ENCODE measurements at regions not wholly inside any gene's neighbourhood (a gene's known extent, or its start where the extent isn't known, plus 50 kb on each side); places are given as distances from the start of the nearest gene placed in this dataset.

- Histone ChIP-seq H2AFZ (no peak overlapping the region), H3K4me3 (ENCODE audit: low read depth, low read length) (no peak overlapping the region), H3K36me3 (ENCODE audit: control insufficient read depth, insufficient read depth, low read length) (no peaks in the 10 kb centered on the region), H3K27ac (no peak overlapping the region), H3K9ac (no peak overlapping the region), H3K27me3 (ENCODE audit: control insufficient read depth, insufficient read depth, low read length) (no peaks in the 10 kb centered on the region), H3K4me1 (peaks cover 13% of the 10 kb centered on the region), H3K4me2 (ENCODE audit: low read length) (peak overlapping the region; percentile 0), H3K9me3 (ENCODE audit: control insufficient read depth, low read length) (no peaks in the 10 kb centered on the region), H3K79me2 (no peaks in the 10 kb centered on the region)
- no peak for TF ChIP-seq CTCF (IDR thresholded peaks at IDR 0.05)
Measured at GRCh38 chr12:3947781-3948180, 74.6 kb upstream of the PARP11 start.

DNA sequence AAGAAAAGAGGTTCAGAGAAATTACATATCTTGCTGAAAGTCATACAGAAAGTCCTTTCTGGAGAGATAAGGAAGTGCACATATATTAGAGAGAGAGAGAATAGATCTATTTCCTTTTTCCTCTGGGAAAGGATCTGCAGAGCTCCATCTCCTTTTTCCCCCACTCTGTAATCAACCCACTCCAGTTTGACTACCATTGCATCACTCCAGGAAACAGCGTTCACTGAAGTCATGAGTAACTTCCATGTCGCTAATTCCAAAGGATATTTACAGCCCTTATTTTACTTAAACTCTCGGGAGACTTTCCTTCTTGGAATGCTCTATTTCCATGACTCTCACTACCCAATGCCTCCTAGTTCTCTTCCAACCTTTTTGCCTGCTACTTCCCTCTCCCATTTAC is 72.5 kb upstream of the PARP11 start:
- Histone ChIP-seq H3K27me3 (ENCODE audit: control insufficient read depth, insufficient read depth, low read length) (no peaks in the 10 kb centered on the region), H3K9me3 (ENCODE audit: control insufficient read depth, low read length) (no peaks in the 10 kb centered on the region), H2AFZ (no peak overlapping the region), H3K4me3 (ENCODE audit: low read depth, low read length) (no peak overlapping the region), H3K4me2 (ENCODE audit: low read length) (no peak overlapping the region), H3K27ac (no peak overlapping the region), H3K4me1 (peaks cover 13% of the 10 kb centered on the region), H3K79me2 (no peaks in the 10 kb centered on the region), H3K36me3 (ENCODE audit: control insufficient read depth, insufficient read depth, low read length) (no peaks in the 10 kb centered on the region), H3K9ac (no peak overlapping the region)
- no peak for TF ChIP-seq CTCF (IDR thresholded peaks at IDR 0.05)

- Histone ChIP-seq H3K4me1 (peaks cover 13% of the 10 kb centered on the region), H3K9me3 (ENCODE audit: control insufficient read depth, low read length) (no peaks in the 10 kb centered on the region), H3K9ac (no peak overlapping the region), H3K4me2 (ENCODE audit: low read length) (no peak overlapping the region), H3K79me2 (no peaks in the 10 kb centered on the region), H3K27me3 (ENCODE audit: control insufficient read depth, insufficient read depth, low read length) (no peaks in the 10 kb centered on the region), H3K36me3 (ENCODE audit: control insufficient read depth, insufficient read depth, low read length) (no peaks in the 10 kb centered on the region), H3K4me3 (ENCODE audit: low read depth, low read length) (no peak overlapping the region), H3K27ac (no peak overlapping the region), H2AFZ (peak overlapping the region; percentile 69)
- TF ChIP-seq CTCF (IDR thresholded peaks at IDR 0.05): no peak
Measured at GRCh38 chr12:3944620-3945019, 71.4 kb upstream of the PARP11 start.

DNA sequence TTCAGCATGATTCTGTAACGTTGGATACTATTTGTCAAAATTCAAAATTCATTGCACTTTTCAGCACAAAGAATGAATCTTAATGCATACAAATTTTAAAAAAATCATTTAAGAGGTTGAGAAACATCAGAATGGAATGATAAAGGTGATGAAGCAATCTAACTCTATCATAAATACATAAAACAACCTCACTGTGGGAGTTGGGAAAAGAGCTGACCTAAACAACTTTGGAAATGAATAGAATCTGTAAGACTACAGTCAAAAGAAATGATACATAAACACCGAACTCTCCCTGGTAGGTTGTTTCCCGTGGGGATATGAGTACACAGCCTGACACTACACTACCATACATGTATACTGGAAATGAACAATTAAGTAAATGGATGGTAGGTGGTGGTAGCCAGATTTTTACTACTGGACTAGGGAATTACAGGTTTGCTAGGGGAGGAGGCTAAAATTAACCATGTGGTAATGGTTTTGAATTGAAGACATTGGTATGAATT is 64.9 kb upstream of the PARP11 start:
- no peaks in the 10 kb centered on the region for H3K9me3 ChIP-seq (ENCODE audit: control insufficient read depth, low read length)
- H2AFZ ChIP-seq: no peak overlapping the region
- TF ChIP-seq CTCF (IDR thresholded peaks at IDR 0.05): no peak
- H3K27ac ChIP-seq: no peak overlapping the region
- H3K4me2 ChIP-seq (ENCODE audit: low read length): no peak overlapping the region
- no peak overlapping the region for H3K9ac ChIP-seq
- no peaks in the 10 kb centered on the region for H3K27me3 ChIP-seq (ENCODE audit: control insufficient read depth, insufficient read depth, low read length)
- no peaks in the 10 kb centered on the region for H3K79me2 ChIP-seq
- H3K36me3 ChIP-seq (ENCODE audit: control insufficient read depth, insufficient read depth, low read length): no peaks in the 10 kb centered on the region
- H3K4me1 ChIP-seq: peaks cover 11% of the 10 kb centered on the region
- H3K4me3 ChIP-seq (ENCODE audit: low read depth, low read length): no peak overlapping the region

- H3K9me3 ChIP-seq (ENCODE audit: control insufficient read depth, low read length): no peaks in the 10 kb centered on the region
- no peak overlapping the region for H3K9ac ChIP-seq
- H3K27me3 ChIP-seq (ENCODE audit: control insufficient read depth, insufficient read depth, low read length): no peaks in the 10 kb centered on the region
- no peak for TF ChIP-seq CTCF (IDR thresholded peaks at IDR 0.05)
- no peaks in the 10 kb centered on the region for H3K36me3 ChIP-seq (ENCODE audit: control insufficient read depth, insufficient read depth, low read length)
- H3K4me2 ChIP-seq (ENCODE audit: low read length): no peak overlapping the region
- H2AFZ ChIP-seq: no peak overlapping the region
- H3K4me3 ChIP-seq (ENCODE audit: low read depth, low read length): no peak overlapping the region
- H3K4me1 ChIP-seq: peaks cover 34% of the 10 kb centered on the region
- H3K27ac ChIP-seq: peak overlapping the region; percentile 97
- H3K79me2 ChIP-seq: no peaks in the 10 kb centered on the region
Measured at GRCh38 chr12:3935078-3935477, 61.9 kb upstream of the PARP11 start.

Data from parathyroid adenoma (tissue), 2 donors.